Adrenal gland (tissue), 5 donors: ENCODE measurements at regions not wholly inside any gene's neighbourhood (a gene's known extent, or its start where the extent isn't known, plus 50 kb on each side); places are given as distances from the start of the nearest gene placed in this dataset.

Experiments used
- CTCF ChIP-seq, 6 experiments: fragments of 450-650 bp in 4 of 6; fragments of 200-600 bp in 2 of 6; sonication (generic) in 1 of 6; IDR thresholded peaks; 1 replicate in 5 of 6; 2 replicates in 1 of 6; pipeline versions ENCODE4 v1.5.1 to v1.8.0; 2016 to 2021; ENCODE audit warnings: antibody characterized with exemption in 6 of 6, mild to moderate bottlenecking in 2 of 6, moderate library complexity in 1 of 6
- POLR2A ChIP-seq, 2 donors: fragments of 450-650 bp; IDR thresholded peaks; one replicate each; pipeline ENCODE4 v1.6.1; 2017; ENCODE audit warnings: antibody characterized with exemption in 2 of 2, mild to moderate bottlenecking in 2 of 2, moderate library complexity in 1 of 2
- donor health status: DM: no; HTN: no; CAD: no.

- TF ChIP-seq CTCF (IDR thresholded peaks at IDR 0.05) (peak in 4 of 6 experiments; percentile 4 to 53 (median 34)), POLR2A (IDR thresholded peaks at IDR 0.05) (no peak)
Observed at GRCh38 chr10:84845628-84846261, 517.4 kb downstream of the CCSER2 start.
